Suprapubic skin (tissue), 4 donors: ENCODE measurements at regions not wholly inside any gene's neighbourhood (a gene's known extent, or its start where the extent isn't known, plus 50 kb on each side); places are given as distances from the start of the nearest gene placed in this dataset.

Experiments used
- DNase-seq, 2 donors: peaks; one replicate each; pipeline ENCODE4 v3.0.0-alpha.2; 2019; ENCODE audit warnings: low spot score in 2 of 2
- H3K27ac ChIP-seq: fragments of 200-600 bp; sonication (generic); one replicate; pipeline ENCODE4 v1.5.1; 2019
- H3K27me3 ChIP-seq: fragments of 200-600 bp; sonication (generic); one replicate; pipeline ENCODE4 v1.5.1; 2019
- H3K36me3 ChIP-seq: fragments of 200-600 bp; sonication (generic); one replicate; pipeline ENCODE4 v1.5.1; 2019
- H3K4me1 ChIP-seq: fragments of 200-600 bp; sonication (generic); one replicate; pipeline ENCODE4 v1.5.1; 2019
- H3K4me3 ChIP-seq: fragments of 200-600 bp; sonication (generic); one replicate; pipeline ENCODE4 v1.5.1; 2019; ENCODE audit warnings: mild to moderate bottlenecking
- H3K9me3 ChIP-seq: fragments of 200-600 bp; sonication (generic); one replicate; pipeline ENCODE4 v1.5.1; 2019
- CTCF ChIP-seq, 2 donors: fragments of 200-600 bp in 1 of 2; fragments of 450-650 bp in 1 of 2; sonication (generic) in 1 of 2; IDR thresholded peaks; one replicate each; pipeline ENCODE4 v1.5.1; 2016 to 2019; ENCODE audit warnings: antibody characterized with exemption in 2 of 2, mild to moderate bottlenecking in 1 of 2, moderate library complexity in 1 of 2
- EP300 ChIP-seq: sonication (generic); formaldehyde crosslinking; IDR thresholded peaks from one replicate; pipeline ENCODE4 v1.6.1; 2017; ENCODE audit warnings: antibody characterized with exemption
- POLR2A ChIP-seq, 2 donors: fragments of 450-650 bp; IDR thresholded peaks; one replicate each; pipeline ENCODE4 v1.6.1; 2017; ENCODE audit warnings: antibody characterized with exemption in 2 of 2, mild to moderate bottlenecking in 2 of 2, moderate library complexity in 2 of 2
- POLR2AphosphoS5 ChIP-seq, 3 donors: sonication (generic); formaldehyde crosslinking; IDR thresholded peaks; one replicate each; pipeline ENCODE4 v1.6.1; 2017; ENCODE audit warnings: antibody characterized with exemption in 3 of 3
- WGBS: methylation state at CpG from one replicate; pipeline ENCODE4 v1.1.5; 2018; 5-methylcytosine and 5-hydroxymethylcytosine counted together

- 90% methylated on average over 2 of the region's 2 CpGs for WGBS
- H3K27ac ChIP-seq = no peak overlapping the region
- no peak for DNase-seq
- no peak overlapping the region for H3K4me3 ChIP-seq
- no peaks in the 10 kb centered on the region for H3K27me3 ChIP-seq
- no peak for TF ChIP-seq POLR2AphosphoS5 (IDR thresholded peaks at IDR 0.05)
- TF ChIP-seq EP300 = no peak
- no peak for TF ChIP-seq CTCF (IDR thresholded peaks at IDR 0.05)
- TF ChIP-seq POLR2A (IDR thresholded peaks at IDR 0.05) = no peak
- no peaks in the 10 kb centered on the region for H3K36me3 ChIP-seq
- H3K4me1 ChIP-seq = no peaks in the 10 kb centered on the region
- H3K9me3 ChIP-seq = no peaks in the 10 kb centered on the region
Measured at GRCh38 chr2:122543815-122544214, 788.4 kb downstream of the TSN start.

GRCh38 chr2:122545821-122546220 is 790.4 kb downstream of the TSN start:
- H3K4me3 ChIP-seq = no peak overlapping the region
- DNase-seq = no peak
- no peaks in the 10 kb centered on the region for H3K4me1 ChIP-seq
- no peaks in the 10 kb centered on the region for H3K27me3 ChIP-seq
- WGBS = 86% methylated on average over 4 of the region's 4 CpGs
- no peak for TF ChIP-seq EP300
- no peak for TF ChIP-seq POLR2AphosphoS5 (IDR thresholded peaks at IDR 0.05)
- TF ChIP-seq POLR2A (IDR thresholded peaks at IDR 0.05) = no peak
- TF ChIP-seq CTCF (IDR thresholded peaks at IDR 0.05) = no peak
- H3K9me3 ChIP-seq = no peaks in the 10 kb centered on the region
- no peak overlapping the region for H3K27ac ChIP-seq
- no peaks in the 10 kb centered on the region for H3K36me3 ChIP-seq

GRCh38 chr2:122562775-122563174 is 807.3 kb downstream of the TSN start:
- Histone ChIP-seq H3K36me3 (no peaks in the 10 kb centered on the region), H3K4me1 (no peaks in the 10 kb centered on the region), H3K27me3 (no peaks in the 10 kb centered on the region), H3K27ac (no peak overlapping the region), H3K9me3 (no peaks in the 10 kb centered on the region), H3K4me3 (no peak overlapping the region)
- no peak for TF ChIP-seq CTCF (IDR thresholded peaks at IDR 0.05)
- DNase-seq = no peak
- WGBS = 50% methylated on average over 1 of the region's 1 CpG

- Histone ChIP-seq H3K4me3 (no peak overlapping the region), H3K27ac (no peak overlapping the region), H3K27me3 (no peaks in the 10 kb centered on the region), H3K4me1 (no peaks in the 10 kb centered on the region), H3K36me3 (no peaks in the 10 kb centered on the region), H3K9me3 (no peaks in the 10 kb centered on the region)
- no peak for DNase-seq
- WGBS = 63% methylated on average over 2 of the region's 2 CpGs
- TF ChIP-seq POLR2AphosphoS5 (IDR thresholded peaks at IDR 0.05) (no peak), EP300 (no peak), POLR2A (IDR thresholded peaks at IDR 0.05) (no peak), CTCF (IDR thresholded peaks at IDR 0.05) (no peak)
Measured at GRCh38 chr2:122563781-122564180, 808.3 kb downstream of the TSN start.

- 92% methylated on average over 4 of the region's 4 CpGs for WGBS
- Histone ChIP-seq H3K27me3 (no peaks in the 10 kb centered on the region), H3K4me3 (no peak overlapping the region), H3K36me3 (no peaks in the 10 kb centered on the region), H3K4me1 (no peaks in the 10 kb centered on the region), H3K27ac (no peak overlapping the region), H3K9me3 (no peaks in the 10 kb centered on the region)
- TF ChIP-seq EP300 = no peak
- TF ChIP-seq POLR2AphosphoS5 (IDR thresholded peaks at IDR 0.05) = no peak
- DNase-seq = no peak
Measured at GRCh38 chr2:122564843-122565242, 809.4 kb downstream of the TSN start.

- no peak overlapping the region for H3K4me3 ChIP-seq
- no peaks in the 10 kb centered on the region for H3K27me3 ChIP-seq
- DNase-seq = no peak
- no peaks in the 10 kb centered on the region for H3K4me1 ChIP-seq
- WGBS = 36% methylated on average over 1 of the region's 1 CpG
- no peak for TF ChIP-seq CTCF (IDR thresholded peaks at IDR 0.05)
- no peak for TF ChIP-seq POLR2A (IDR thresholded peaks at IDR 0.05)
- TF ChIP-seq POLR2AphosphoS5 (IDR thresholded peaks at IDR 0.05) = no peak
- no peak for TF ChIP-seq EP300
- no peak overlapping the region for H3K27ac ChIP-seq
- H3K36me3 ChIP-seq = no peaks in the 10 kb centered on the region
- peaks cover 2% of the 10 kb centered on the region for H3K9me3 ChIP-seq
Measured at GRCh38 chr2:122565364-122565763, 809.9 kb downstream of the TSN start.
